ENCODE measurements at regions not wholly inside any gene's neighbourhood (a gene's known extent, or its start where the extent isn't known, plus 50 kb on each side); places are given as distances from the start of the nearest gene placed in this dataset.

DNA sequence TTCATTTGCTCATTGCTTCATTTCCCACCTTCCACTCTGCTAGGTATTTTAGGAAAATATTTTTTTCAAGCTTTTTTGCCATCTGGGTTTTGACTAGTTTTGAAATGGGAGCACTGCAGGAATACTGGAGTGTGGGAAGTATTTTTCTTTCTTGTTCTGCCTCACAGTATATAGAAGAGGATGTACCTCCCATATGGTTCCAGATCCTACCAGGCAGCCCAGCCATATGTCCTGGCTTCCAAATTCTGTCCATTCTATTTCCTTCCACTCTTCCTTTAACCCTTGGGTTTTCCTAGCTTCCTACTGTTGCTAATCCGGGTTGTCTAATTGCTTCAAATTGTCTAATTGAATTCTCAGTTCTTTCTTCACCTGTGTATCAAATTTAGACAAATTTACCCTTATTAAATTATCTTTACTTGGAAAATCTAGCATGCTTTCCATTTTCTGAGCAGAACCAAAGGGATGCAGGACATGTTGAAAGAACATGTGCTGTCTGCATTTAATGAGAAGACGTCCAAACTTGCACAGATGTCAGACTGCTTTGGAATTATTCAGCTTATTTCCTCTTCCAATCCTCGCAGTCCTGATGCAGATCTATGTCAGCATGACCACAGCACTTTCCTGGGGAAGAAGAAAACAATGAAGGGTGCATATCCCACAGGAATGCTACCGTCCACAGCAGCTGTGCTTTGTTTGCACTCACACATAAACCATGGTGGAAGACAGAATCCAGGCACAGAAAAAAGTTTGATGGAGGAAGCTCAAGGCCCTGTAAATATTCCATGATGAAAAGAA, 1273.9 kb upstream of the MAP3K7 start:
- no peak for DNase-seq (ENCODE audit: low spot score in 2 of 2)
- TF ChIP-seq POLR2A (IDR thresholded peaks at IDR 0.05), result no peak
- intact Hi-C loops (cut with DNase I; ENCODE audit: low total_unique reads), result no loop called here
- 46 to 50% methylated on average over 4 of the region's 4 CpGs for WGBS, 2 donors
- H3K4me3 ChIP-seq (ENCODE audit: low read depth, poor library complexity, severe bottlenecking), result no peak overlapping the region

GRCh38 chr6:91852252-91852651, 1265.4 kb upstream of the MAP3K7 start:
- no peak overlapping the region for H3K4me3 ChIP-seq (ENCODE audit: low read depth, poor library complexity, severe bottlenecking)
- no peak for DNase-seq (ENCODE audit: low spot score in 2 of 2)
- WGBS, 2 donors, result 30 to 45% methylated on average over 1 of the region's 1 CpG
- TF ChIP-seq POLR2A (IDR thresholded peaks at IDR 0.05), result no peak
- TF ChIP-seq, protein P1, sequence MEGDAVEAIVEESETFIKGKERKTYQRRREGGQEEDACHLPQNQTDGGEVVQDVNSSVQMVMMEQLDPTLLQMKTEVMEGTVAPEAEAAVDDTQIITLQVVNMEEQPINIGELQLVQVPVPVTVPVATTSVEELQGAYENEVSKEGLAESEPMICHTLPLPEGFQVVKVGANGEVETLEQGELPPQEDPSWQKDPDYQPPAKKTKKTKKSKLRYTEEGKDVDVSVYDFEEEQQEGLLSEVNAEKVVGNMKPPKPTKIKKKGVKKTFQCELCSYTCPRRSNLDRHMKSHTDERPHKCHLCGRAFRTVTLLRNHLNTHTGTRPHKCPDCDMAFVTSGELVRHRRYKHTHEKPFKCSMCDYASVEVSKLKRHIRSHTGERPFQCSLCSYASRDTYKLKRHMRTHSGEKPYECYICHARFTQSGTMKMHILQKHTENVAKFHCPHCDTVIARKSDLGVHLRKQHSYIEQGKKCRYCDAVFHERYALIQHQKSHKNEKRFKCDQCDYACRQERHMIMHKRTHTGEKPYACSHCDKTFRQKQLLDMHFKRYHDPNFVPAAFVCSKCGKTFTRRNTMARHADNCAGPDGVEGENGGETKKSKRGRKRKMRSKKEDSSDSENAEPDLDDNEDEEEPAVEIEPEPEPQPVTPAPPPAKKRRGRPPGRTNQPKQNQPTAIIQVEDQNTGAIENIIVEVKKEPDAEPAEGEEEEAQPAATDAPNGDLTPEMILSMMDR (IDR thresholded peaks at IDR 0.05), result no peak
- intact Hi-C loops (cut with DNase I; ENCODE audit: low total_unique reads), result loop anchor here (5.0 kb wide), 1 partner anchor 410 kb away; no protein-coding TSS in a partner anchor

DNA sequence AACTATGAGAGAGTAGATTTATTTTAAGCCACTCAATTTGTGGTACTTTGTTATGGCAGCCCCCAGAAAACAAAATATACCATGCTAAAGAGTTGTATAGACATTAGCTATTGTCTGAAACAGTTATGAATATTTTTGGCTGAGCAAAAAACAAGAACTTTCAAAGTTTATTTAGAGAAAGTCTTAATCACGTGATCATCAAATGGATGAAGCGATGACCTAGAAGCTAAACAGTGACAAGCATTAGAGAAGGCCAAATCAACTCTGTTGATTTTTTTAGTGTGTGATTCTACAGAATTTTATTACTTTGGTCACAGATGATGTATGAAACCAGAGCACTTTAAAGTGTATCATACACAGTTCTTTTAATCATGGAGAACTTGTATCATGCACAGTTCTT, 1247.9 kb upstream of the MAP3K7 start:
- H3K4me3 ChIP-seq (ENCODE audit: low read depth, poor library complexity, severe bottlenecking), result no peak overlapping the region
- 90 to 92% methylated on average over 2 of the region's 2 CpGs for WGBS, 2 donors
- TF ChIP-seq, protein P1 (IDR thresholded peaks at IDR 0.05), result no peak
- TF ChIP-seq POLR2A (IDR thresholded peaks at IDR 0.05), result no peak
- no peak for DNase-seq (ENCODE audit: low spot score in 2 of 2)
- intact Hi-C loops (cut with DNase I; ENCODE audit: low total_unique reads), result no loop called here

- no peak for TF ChIP-seq POLR2A (IDR thresholded peaks at IDR 0.05)
- DNase-seq (ENCODE audit: low spot score in 2 of 2), result no peak
- 62 to 89% methylated on average over 2 of the region's 2 CpGs for WGBS, 2 donors
- no peak overlapping the region for H3K4me3 ChIP-seq (ENCODE audit: low read depth, poor library complexity, severe bottlenecking)
- intact Hi-C loops (cut with DNase I; ENCODE audit: low total_unique reads), result no loop called here
Measured at GRCh38 chr6:91827151-91827550, 1240.3 kb upstream of the MAP3K7 start.

- no peak overlapping the region for H3K4me3 ChIP-seq (ENCODE audit: low read depth, poor library complexity, severe bottlenecking)
- WGBS, 2 donors, result 95 to 100% methylated on average over 2 of the region's 2 CpGs
- no peak for DNase-seq (ENCODE audit: low spot score in 2 of 2)
- intact Hi-C loops (cut with DNase I; ENCODE audit: low total_unique reads), result no loop called here
- TF ChIP-seq, protein P1 (IDR thresholded peaks at IDR 0.05), result no peak
- no peak for TF ChIP-seq POLR2A (IDR thresholded peaks at IDR 0.05)
Measured at GRCh38 chr6:91826128-91826527, 1239.3 kb upstream of the MAP3K7 start.

GRCh38 chr6:91824331-91824730, 1237.5 kb upstream of the MAP3K7 start:
- no peak for TF ChIP-seq POLR2A (IDR thresholded peaks at IDR 0.05)
- TF ChIP-seq, protein P1 (IDR thresholded peaks at IDR 0.05), result no peak
- intact Hi-C loops (cut with DNase I; ENCODE audit: low total_unique reads), result no loop called here
- no peak overlapping the region for H3K4me3 ChIP-seq (ENCODE audit: low read depth, poor library complexity, severe bottlenecking)
- no peak for DNase-seq (ENCODE audit: low spot score in 2 of 2)

GRCh38 chr6:91822581-91822980, 1235.7 kb upstream of the MAP3K7 start:
- TF ChIP-seq, protein P1 (IDR thresholded peaks at IDR 0.05), result no peak
- TF ChIP-seq POLR2A (IDR thresholded peaks at IDR 0.05), result no peak
- intact Hi-C loops (cut with DNase I; ENCODE audit: low total_unique reads), result no loop called here
- no peak overlapping the region for H3K4me3 ChIP-seq (ENCODE audit: low read depth, poor library complexity, severe bottlenecking)
- DNase-seq (ENCODE audit: low spot score in 2 of 2), result no peak
